NOMO-1 treated with dmso at 0.1 percent for 144 hours (cell line): ENCODE measurements at regions not wholly inside any gene's neighbourhood (a gene's known extent, or its start where the extent isn't known, plus 50 kb on each side); places are given as distances from the start of the nearest gene placed in this dataset.
"Not testable (repeated sequence)": the region's sequence is repeated elsewhere in the genome, so short reads cannot be mapped to it uniquely, and the experiment has no call there.

ENCODE experiments used
- DNase-seq: peaks from one replicate; lab custom pipeline; 2025; ENCODE audit not compliant: unreplicated experiment; lab: John Stamatoyannopoulos, UW

DNA sequence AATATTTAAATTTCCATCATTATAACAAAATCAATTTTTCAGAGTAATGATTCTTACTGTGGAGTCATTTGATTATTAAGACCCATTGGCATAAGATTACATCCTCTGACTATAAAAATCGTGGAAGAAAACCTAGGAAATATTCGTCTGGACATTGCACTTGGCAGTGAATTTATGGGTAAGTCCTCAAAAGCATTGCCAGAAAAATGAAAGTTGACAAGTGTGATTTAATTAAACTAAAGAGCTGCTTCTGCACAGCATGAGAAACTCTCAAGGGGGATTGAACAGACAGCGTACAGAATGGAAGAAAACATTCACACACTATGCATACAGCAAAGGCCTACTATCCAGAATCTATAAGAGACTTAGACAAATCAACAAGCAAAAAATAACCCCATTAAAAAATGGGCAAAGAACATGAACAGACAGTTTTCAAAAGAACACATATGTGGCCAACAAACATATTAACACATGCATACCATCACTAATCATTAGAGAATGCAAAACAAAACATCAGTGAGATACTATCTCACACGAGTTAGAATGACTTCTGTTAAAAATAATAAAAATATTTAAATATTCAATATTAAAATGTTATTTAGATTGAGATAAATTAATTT is 111.4 kb downstream of the CCDC74A start:
- DNase-seq, result not testable (repeated sequence)

DNA sequence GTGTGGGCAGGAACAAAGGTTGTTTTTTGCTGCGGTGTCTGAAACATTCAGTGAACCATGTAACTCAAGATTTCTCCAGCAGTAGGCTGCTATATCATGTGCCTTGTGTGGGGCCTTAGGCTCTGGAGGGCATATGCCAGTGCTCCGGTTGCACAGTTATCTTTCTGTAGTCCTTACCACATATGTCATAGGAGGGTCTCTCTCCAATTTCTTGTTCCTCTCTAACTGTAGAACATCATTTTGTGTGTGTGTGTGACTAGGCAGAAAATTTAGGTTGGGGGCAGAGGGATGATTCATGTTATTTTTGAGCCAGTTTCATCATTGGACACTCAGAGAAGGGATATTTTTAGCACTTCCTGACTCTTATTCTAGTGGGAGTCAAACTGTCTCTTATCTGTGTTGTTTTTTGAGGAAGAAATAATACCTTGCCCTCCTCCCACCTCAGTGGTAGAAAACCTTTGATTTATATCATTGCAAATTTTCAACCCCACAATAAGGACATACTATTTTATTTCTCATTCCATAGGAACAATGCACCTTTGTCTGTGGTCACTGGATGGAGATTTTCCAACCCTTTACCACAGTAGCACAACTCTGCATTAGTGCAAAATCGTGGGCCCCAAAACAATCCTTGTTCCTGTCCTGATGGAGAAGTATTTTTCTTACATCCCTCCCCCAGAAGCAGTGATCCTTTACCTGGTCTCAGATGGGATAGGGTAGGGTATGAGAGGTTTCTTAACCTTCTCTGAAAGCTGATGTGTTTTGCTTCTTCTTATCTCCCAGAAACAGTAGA is 113.9 kb downstream of the CCDC74A start:
- DNase-seq, result peak; percentile 77

DNA sequence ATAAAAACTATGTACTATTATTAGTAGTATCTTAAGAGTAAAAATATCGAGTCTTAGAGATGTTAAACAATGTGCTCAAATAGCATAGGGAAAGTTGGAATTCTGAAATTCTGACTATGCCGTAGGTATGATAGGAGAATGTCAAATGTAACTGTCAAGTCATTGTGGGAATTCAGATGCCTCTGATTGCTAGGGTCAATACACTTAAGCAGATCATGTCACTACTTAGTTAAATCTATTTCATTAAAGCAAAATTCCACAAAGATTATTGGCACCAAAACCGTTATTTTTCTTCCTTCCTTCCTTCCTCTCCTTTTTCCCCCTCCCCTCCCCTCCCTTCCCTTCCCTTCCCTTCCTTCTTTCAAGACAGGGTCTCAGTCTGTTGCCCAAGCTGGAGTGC is 115.5 kb downstream of the CCDC74A start:
- not testable (repeated sequence) for DNase-seq

DNA sequence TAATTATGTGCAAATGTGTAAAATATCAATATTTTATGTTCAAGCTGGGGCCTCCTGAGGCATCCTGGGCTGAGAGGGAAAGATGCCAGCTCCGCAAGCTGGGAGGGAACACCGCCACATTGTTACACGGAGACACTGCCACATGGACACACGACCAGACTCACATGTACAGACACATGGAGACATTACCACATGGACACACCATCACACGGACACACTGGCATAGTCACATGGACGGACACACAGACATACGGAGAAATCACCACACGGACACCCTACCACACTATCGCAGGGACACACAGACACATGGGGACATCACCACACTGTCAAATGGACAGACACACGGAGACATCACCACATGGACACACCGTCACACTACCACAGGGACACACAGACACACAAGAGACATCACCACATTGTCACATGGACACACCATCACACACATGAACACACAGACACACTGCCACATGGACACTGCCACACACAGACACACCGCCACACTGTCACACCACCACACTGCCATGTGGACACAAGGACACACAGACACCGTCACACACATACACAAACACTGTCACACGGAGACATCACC is 117.6 kb downstream of the CCDC74A start:
- no peak for DNase-seq

DNA sequence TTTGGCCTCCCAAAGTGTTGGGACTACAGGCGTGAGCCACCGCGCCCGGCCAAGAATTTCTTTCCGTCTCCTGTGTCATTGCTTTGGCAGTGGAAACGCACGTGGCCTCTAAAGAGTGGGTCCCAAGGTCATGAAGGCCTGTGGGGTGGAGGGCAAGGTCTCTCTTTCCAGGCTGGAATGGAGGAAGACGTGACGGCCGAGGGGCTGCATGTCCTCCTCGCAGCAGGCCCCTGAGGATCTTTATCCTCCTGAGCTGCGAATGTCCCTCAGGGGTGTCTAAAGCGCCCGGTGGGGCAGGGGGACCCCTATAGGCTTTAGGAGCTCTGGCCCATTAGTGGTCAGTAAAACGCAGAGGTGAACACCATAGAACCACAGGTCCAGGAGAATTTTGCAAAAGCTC is 118.5 kb downstream of the CCDC74A start:
- not testable (repeated sequence) for DNase-seq

DNA sequence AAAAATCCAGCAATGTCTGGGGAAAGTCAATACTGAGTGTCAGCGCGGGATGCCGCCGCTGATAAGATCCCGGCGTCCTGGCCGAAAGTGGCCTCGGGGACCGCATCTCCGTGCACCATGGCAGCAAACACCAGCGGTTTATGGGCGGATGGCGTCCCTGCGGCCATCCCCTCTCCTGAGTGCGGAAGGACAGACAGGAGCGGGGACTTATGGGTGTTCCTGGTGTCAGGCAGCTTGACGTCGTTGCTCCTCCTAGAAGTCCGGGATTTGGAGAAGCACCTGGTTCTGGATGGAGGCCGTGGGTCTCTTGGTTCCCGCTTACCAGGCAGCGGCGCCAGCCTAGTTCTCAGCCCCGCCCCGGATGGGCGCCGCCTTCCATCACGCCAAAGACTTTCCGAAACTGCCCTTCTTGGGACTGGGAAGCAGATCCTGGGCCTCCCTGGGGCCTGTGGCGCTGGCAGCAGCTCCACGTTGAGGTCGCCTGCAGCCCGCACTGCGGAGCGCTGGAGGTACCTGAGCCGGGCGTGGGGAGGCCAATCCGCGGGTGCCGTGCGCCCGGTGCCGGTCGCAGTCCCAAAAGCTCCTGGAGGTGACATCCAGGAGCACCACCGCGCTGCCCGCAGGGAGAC is 119.1 kb downstream of the CCDC74A start:
- no peak for DNase-seq

DNA sequence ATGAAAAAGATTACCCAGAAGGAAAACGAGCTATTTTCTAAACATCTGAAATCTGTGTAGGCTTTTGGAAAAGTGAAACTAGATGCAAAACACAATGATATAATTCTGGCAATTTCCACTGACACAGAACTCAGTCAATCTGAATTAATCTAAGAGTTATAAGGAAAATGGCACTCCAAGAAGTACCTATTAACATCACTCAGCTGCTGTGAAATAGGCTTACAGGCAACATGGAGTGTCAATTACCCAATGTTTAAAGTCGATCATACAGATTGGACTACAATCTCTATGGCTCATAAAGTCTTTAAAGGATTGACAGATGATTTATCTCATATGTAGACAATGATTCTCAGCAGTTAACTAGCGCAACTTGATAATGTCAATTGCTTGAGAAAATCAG is 120.9 kb downstream of the CCDC74A start:
- not testable (repeated sequence) for DNase-seq

DNA sequence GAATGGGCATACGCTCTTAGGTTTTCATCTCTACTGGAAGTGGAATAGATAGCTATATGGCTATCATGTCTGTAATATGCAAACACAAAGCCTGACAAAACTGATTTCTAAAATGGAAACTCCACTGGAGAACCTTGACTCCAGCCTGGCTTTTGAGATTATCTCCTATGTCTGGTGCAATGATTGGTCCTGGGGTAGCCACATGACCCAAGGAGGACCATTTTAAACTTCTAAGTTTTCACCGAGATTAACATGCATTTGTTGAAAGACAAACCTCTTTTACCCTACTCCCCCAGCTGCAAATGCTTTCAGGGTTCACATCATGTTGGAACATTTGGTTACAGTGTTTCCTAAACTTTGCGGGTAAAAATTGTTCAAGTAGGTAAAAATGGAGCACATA is 124.6 kb downstream of the CCDC74A start:
- DNase-seq, result not testable (repeated sequence)

DNA sequence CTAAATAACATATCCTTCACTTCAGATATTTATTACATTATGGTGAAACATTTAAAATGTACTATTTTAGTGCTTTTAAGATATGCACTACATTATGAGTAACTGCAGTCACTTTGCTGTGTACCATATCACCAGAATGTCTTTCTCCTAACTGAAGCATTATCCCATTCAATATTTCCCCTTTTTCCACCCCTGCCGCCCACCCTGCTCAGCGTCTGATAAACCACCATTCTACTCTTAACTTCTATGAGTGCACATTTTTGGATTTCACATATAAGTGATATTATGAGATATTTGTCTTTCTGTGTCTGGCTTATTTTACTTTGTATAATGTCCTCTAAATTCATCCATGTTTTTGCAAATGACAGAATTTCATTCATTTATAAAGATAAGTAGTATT is 126.4 kb downstream of the CCDC74A start:
- DNase-seq, result not testable (repeated sequence)

DNA sequence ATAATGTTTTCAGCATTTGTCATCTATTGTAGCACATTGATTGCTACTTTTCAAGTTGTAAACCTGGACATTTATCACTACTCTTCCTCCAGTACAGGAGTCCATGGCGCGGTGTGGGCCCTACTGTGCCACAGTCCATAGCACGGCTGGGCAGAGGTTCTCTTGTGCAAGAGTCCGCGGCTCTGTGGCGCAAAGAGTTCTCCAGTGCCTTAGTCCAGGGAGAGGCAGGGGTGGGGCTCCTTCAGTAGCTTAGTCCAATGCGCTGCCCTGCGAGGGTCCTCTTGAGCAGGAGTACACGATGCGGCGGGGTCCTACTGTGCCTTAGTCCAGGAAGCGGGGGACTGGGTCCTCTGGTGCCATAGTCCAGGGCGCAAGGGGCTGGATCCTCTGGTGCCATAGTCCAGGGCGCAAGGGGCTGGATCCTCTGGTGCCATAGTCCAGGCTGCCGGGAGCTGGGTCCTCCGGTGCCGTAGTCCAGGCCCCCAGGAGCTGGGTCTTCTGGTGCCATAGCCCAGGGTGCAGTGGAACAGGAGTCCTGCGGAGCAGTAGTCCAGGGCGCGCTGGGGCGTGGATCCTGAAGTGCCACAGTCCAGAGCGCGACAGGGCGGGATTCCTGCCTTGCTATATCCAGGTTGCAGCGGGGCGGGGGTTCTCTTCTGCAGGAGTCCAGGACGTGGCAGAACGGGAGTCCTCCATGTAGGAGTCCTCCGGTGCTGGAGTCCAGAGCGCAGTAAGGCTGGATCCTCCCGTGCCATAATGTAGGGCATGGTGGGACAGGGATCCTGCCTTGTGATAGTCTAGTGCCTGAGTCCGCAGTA is 129.3 kb downstream of the CCDC74A start:
- no peak for DNase-seq

DNA sequence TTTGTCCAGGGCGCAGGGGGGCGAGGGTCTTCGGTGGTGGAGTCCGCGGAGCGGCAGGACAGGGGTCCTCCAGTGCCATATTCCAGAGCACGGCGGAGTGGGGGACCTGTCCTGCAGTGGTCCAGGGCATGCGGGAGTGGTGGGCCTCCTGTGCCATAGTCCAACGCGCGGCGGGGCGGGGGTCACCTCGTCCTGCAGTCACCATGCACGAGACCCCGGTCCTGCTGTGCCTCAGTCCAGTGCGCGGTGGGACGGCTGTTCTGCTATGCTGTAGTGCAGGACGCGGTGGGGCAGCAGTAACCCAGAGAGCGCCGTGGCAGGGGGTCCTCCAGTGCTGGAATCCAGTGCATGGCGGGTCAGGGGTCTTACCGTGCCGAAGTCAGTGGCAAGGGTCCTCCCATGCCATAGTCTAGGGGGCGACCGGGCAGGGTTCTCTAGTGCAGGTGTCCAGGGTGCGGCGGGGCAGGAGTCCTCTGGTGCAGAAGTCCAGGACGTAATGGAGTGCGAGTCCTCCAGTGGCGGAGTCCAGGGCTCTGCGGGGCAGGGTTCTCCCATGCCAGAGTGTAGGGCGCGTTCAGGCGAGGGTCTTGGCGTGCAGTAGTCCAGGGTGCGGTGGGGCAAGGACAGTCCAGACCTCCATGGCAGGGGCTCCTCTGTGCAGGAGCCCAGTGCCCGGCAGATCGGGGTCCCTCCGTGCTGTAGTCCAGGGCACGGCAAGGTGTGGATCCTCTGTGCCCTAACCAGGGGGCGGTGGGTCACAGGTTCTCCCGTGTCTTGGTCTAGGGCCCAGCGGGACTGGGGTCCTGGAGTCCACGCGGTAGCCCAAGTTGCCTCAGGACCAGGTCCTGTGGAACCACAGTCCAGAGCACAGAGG is 130.4 kb downstream of the CCDC74A start:
- DNase-seq, result no peak

DNA sequence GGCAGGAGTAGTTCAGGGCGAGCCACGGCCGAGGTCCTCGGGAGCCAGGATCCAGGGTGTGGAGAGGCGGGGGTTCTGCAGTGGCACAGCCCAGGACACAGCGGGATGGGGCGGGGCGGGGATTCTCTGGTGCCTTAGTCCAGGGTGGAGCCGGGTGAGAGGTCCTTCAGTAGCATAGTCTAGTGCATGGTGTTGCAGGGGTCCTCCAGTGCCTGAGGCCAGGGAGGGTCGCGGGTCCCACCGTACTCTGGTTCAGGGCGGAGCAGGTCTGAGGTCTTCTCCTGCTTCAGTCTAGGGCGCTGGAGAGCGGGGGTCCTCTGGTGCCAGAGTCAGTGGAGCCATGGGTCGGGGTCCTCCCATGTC is 131.1 kb downstream of the CCDC74A start:
- DNase-seq, result no peak

DNA sequence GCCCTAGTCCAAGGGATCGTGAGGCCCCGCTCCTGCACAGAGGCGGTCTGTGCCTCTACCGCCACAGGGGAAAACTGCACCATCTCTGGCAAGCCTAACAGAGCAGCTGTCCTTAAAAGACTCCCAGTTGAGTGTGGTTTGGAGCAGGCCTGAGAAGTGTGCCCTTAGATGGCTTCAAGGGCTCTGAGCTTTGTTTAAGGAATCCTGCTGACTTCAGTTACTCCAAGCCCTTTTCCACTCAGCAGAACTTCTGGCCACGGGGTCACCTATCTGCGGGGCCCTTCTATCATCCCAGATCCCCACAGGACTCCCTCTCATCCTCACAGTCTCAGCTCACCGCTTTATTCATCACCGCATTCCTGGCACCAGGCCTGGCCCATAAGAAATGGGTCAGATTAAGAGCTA is 131.5 kb downstream of the CCDC74A start:
- no peak for DNase-seq

DNA sequence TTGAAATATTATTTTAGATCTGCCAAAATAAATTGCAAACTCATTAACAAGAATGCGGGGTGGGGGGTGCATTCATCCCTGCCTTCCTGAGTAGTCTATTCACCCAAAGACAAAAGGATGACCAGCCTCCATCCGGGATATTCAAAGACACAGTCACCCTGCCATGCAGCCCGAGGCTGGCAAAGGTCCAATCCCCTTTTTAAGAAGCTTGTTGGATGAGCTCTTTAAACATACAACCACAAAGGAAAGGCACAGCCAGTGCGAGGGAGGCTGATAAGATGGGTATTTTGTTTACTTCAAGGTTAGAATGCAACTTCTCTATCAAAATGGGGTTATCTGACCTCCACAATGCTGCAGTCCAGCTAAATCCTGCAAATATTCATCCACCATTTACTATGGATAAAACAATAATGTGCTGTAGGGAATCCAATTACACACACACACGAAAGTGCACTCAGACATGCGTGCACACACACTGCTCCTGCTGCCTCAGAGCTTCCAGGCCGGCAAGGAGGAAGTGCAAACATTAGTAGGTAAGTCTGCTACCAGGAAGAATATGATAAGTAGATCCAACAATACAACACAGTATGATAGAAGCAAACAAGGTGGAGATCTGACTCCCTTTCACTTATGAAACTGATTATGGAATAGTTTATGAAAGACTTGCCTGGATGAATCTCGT is 133.6 kb downstream of the CCDC74A start:
- not testable (repeated sequence) for DNase-seq

DNA sequence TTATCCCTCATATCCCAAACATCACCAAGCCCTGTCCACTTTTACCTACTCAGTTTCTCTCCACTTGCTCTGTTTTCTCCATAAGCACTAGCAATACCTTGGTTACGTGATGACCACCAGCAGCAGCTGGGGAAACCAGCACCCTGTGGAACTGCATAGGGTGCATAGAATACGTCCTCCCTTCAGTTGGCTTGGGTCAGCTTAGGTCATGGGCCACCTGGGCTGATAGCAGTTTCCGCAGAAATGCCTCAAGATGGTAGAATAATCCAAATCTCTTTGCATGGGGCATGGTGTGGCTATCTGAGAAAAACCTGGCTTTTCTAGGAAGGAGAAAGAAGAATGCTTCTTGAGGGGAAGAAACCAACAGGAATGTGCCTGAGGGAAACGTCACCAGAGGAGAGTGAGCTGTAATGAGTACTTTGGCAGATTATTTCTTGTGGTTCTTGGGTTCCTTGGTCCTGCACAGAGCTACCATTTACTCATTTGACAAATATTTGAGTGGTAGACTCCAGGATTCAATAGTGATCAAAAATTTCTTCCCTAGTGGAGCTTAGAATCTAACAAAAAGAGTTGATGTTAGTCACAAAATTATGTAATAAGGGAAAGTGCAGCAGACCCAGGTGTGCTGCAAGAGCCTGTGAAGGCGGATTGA is 134.3 kb downstream of the CCDC74A start:
- not testable (repeated sequence) for DNase-seq

DNA sequence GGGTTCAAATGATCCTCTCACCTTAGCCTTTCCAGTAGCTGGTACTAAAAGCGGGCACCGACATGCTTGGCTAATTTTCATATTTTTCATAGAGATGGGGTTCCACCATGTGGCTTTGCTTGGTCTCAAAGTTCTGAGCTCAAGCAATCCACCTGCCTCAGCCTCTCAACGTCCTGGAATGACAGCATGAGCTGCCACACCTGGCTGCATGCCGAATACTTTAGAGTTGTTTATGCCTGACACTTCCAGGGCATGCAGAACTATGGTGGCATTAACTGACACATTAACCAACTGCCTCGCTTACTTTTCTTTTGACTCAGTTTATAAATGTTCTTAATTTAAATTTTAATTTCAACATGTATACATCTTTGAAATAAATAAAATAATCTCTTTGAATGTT is 135.8 kb downstream of the CCDC74A start:
- DNase-seq, result not testable (repeated sequence)

DNA sequence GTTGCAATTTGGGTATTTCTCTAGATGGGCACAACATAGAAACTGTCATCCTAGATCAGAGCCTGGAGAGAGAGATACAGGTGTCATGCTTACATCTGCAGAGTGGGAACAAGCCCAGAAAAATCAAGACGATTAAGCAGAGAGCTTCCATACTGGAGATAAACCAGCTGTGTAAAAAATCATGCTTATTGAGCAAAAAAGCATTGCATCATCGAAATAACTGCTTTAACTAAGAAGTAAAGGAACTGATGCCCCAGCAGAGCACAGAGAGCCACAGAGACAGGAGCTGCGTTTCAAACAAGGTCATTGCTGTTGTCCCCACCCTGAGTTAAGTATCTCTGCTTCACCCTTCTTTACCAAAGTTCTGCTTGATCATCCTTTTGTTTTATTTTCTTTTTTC is 138.0 kb downstream of the CCDC74A start:
- not testable (repeated sequence) for DNase-seq

DNA sequence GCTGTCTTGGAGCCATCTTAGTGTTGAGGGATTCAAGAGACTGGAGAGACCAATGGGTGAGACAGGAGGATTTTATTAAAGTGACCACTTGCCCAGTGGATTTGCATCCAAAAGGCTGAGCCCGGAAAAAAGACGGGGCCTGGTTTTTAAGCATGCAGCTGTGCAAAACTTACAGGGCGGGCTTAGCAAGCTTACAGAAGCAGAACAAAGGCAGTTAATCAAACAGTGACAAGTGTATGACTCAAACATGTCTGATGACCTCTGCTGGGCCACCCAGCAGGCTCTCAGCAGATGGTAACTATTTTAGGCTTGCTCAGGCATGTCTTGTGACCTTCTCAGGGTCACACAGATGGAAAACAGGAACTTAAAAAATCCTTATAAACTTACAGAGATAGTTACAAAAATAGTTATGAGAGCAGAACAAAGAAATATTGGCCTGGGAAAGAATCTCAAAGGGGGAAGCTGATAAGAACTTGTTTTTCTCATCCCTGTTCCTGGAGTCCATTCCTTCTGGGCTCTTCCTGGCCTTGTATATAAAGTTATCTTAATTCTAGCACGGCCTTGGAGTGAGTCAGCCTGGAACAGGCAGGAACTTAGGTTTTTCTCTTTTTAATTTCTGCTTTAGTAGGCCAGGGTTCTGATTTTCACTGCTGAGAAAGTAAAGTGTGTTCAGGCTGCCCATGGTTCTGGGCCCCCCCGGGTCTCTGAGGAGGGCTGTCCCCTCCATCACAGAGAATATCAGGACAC is 141.3 kb downstream of the CCDC74A start:
- DNase-seq, result peak; percentile 88
